Uterus (tissue), 3 donors: ENCODE measurements at regions not wholly inside any gene's neighbourhood (a gene's known extent, or its start where the extent isn't known, plus 50 kb on each side); places are given as distances from the start of the nearest gene placed in this dataset.

Experiments used
- DNase-seq, 2 donors: peaks; one replicate each; pipeline ENCODE4 v3.0.0-alpha.2; 2019 to 2020
- H3K27ac ChIP-seq, 2 donors: fragments of 200-600 bp; sonication (generic); 1 replicate in 1 of 2; 2 replicates in 1 of 2; pipeline ENCODE4 v1.5.1; 2016 to 2018
- H3K27me3 ChIP-seq, 2 donors: fragments of 200-600 bp; sonication (generic); one replicate each; pipeline ENCODE4 v1.5.1; 2018 to 2019; ENCODE audit warnings: control low read depth in 1 of 2
- H3K36me3 ChIP-seq, 2 donors: fragments of 200-600 bp; sonication (generic); one replicate each; pipeline ENCODE4 v1.5.1; 2019; ENCODE audit warnings: control low read depth in 1 of 2
- H3K4me1 ChIP-seq, 2 donors: fragments of 200-600 bp; sonication (generic); one replicate each; pipeline ENCODE4 v1.5.1; 2018 to 2019; ENCODE audit warnings: control low read depth in 1 of 2
- H3K4me3 ChIP-seq, 2 donors: fragments of 200-600 bp; sonication (generic); 1 replicate in 1 of 2; 2 replicates in 1 of 2; pipeline ENCODE4 v1.5.1; 2018 to 2019; ENCODE audit warnings: mild to moderate bottlenecking in 1 of 2
- H3K9me3 ChIP-seq, 2 donors: fragments of 200-600 bp; sonication (generic); one replicate each; pipeline ENCODE4 v1.5.1; 2019; ENCODE audit warnings: control low read depth in 1 of 2
- POLR2A ChIP-seq, 2 donors: fragments of 450-650 bp; IDR thresholded peaks; one replicate each; pipeline ENCODE4 v1.6.1; 2016; ENCODE audit warnings: antibody characterized with exemption in 2 of 2, mild to moderate bottlenecking in 1 of 2, moderate library complexity in 1 of 2
- intact Hi-C: fragments of 100-400 bp; cut with DNase I; formaldehyde crosslinking; loops from one replicate; pipeline ENCODE4 v1.15.1; 2023; ENCODE audit warnings: low total_unique reads
- TF ChIP-seq, protein P1 (sequence below), 4 experiments: fragments of 200-600 bp in 2 of 4; fragments of 450-650 bp in 2 of 4; sonication (generic) in 2 of 4; IDR thresholded peaks; one replicate each; pipeline ENCODE4 v1.5.1; 2016 to 2019; ENCODE audit warnings: antibody characterized with exemption in 4 of 4, mild to moderate bottlenecking in 2 of 4, moderate library complexity in 1 of 4
- donor health status: DM: yes; HTN: yes; CAD: no.

DNA sequence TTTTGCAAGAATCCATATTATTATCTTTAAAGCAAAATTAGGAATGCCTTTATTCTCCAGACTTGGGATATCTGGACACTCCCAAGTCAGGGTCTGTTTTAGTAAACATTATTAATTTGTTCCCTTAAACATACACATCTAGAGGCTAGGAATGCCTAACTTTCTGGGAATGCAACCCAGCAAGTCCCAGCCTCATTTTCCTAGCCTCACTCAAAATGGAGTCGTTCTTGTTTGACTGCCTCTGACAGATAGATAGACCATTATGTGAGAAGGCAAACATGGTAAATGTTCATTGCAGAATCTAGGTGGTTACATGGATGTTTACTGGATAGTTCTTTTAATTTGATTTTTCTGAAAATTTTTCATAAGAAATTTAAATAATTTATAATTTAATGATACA lies 54.7 kb upstream of the FOXN2 start:
- Histone ChIP-seq H3K36me3 (no peaks in the 10 kb centered on the region), H3K9me3 (no peaks in the 10 kb centered on the region), H3K4me1 (no peaks in the 10 kb centered on the region), H3K27ac (no peak overlapping the region), H3K4me3 (no peak overlapping the region), H3K27me3 (no peaks in the 10 kb centered on the region)
- TF ChIP-seq POLR2A (IDR thresholded peaks at IDR 0.05), result no peak
- TF ChIP-seq, protein P1, sequence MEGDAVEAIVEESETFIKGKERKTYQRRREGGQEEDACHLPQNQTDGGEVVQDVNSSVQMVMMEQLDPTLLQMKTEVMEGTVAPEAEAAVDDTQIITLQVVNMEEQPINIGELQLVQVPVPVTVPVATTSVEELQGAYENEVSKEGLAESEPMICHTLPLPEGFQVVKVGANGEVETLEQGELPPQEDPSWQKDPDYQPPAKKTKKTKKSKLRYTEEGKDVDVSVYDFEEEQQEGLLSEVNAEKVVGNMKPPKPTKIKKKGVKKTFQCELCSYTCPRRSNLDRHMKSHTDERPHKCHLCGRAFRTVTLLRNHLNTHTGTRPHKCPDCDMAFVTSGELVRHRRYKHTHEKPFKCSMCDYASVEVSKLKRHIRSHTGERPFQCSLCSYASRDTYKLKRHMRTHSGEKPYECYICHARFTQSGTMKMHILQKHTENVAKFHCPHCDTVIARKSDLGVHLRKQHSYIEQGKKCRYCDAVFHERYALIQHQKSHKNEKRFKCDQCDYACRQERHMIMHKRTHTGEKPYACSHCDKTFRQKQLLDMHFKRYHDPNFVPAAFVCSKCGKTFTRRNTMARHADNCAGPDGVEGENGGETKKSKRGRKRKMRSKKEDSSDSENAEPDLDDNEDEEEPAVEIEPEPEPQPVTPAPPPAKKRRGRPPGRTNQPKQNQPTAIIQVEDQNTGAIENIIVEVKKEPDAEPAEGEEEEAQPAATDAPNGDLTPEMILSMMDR (IDR thresholded peaks at IDR 0.05), result no peak
- no peak for DNase-seq
- intact Hi-C loops, result no loop called here

DNA sequence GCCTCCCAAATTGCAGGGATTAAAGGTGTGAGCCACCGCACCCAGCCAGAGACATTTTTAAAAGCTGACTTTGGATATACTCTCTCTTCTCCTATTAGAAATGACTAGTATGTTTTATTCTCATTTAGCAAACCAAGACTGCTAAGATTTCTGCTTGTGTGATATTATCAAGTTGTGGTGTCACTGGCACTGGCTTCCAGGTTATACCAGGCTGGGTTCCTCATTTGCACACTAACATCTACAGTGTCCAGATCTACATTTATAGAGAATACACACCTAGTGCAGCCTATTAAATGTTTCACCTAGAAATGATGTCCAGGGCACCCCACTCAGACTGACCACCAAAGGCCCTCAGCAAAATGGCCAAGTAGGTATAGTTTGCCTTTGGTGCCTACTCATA lies 49.9 kb upstream of the FOXN2 start:
- TF ChIP-seq, protein P1 (IDR thresholded peaks at IDR 0.05), result no peak
- no peak for TF ChIP-seq POLR2A (IDR thresholded peaks at IDR 0.05)
- DNase-seq, result no peak
- no peaks in the 10 kb centered on the region for H3K36me3 ChIP-seq
- no peak overlapping the region for H3K4me3 ChIP-seq
- no peaks in the 10 kb centered on the region for H3K27me3 ChIP-seq
- no peaks in the 10 kb centered on the region for H3K9me3 ChIP-seq
- intact Hi-C loops, result no loop called here
- no peak overlapping the region for H3K27ac ChIP-seq
- no peaks in the 10 kb centered on the region for H3K4me1 ChIP-seq
